ENCODE measurements at regions not wholly inside any gene's neighbourhood (a gene's known extent, or its start where the extent isn't known, plus 50 kb on each side); places are given as distances from the start of the nearest gene placed in this dataset.

DNA sequence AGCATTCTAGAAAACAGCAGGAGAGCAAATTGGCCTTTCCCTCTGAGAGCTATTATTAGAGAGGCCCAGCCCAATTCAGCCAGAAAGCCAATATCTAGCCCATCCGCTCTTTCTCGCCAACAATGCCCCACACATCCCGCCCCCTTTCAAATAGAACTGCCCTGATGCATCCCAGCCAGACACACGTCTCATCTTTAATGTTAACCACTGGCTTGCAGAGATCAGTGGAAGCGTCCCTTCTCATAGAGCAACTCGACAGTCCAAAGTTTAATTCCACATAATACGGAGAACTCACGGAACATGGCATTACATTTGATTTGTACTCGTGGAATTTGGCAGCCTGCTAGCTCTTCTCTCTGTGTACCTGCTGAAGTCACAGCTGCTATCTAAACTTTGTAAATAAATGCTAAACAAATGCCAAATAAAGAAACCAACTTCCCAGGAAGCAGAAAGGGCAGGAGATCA is 304.4 kb downstream of the DHX15 start:
- TF ChIP-seq, protein P1, sequence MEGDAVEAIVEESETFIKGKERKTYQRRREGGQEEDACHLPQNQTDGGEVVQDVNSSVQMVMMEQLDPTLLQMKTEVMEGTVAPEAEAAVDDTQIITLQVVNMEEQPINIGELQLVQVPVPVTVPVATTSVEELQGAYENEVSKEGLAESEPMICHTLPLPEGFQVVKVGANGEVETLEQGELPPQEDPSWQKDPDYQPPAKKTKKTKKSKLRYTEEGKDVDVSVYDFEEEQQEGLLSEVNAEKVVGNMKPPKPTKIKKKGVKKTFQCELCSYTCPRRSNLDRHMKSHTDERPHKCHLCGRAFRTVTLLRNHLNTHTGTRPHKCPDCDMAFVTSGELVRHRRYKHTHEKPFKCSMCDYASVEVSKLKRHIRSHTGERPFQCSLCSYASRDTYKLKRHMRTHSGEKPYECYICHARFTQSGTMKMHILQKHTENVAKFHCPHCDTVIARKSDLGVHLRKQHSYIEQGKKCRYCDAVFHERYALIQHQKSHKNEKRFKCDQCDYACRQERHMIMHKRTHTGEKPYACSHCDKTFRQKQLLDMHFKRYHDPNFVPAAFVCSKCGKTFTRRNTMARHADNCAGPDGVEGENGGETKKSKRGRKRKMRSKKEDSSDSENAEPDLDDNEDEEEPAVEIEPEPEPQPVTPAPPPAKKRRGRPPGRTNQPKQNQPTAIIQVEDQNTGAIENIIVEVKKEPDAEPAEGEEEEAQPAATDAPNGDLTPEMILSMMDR (IDR thresholded peaks at IDR 0.05; ENCODE audit: insufficient read depth, low read length): no peak
- no peak for TF ChIP-seq POLR2AphosphoS5 (IDR thresholded peaks at IDR 0.05; ENCODE audit: low read depth)
- TF ChIP-seq, protein P2, sequence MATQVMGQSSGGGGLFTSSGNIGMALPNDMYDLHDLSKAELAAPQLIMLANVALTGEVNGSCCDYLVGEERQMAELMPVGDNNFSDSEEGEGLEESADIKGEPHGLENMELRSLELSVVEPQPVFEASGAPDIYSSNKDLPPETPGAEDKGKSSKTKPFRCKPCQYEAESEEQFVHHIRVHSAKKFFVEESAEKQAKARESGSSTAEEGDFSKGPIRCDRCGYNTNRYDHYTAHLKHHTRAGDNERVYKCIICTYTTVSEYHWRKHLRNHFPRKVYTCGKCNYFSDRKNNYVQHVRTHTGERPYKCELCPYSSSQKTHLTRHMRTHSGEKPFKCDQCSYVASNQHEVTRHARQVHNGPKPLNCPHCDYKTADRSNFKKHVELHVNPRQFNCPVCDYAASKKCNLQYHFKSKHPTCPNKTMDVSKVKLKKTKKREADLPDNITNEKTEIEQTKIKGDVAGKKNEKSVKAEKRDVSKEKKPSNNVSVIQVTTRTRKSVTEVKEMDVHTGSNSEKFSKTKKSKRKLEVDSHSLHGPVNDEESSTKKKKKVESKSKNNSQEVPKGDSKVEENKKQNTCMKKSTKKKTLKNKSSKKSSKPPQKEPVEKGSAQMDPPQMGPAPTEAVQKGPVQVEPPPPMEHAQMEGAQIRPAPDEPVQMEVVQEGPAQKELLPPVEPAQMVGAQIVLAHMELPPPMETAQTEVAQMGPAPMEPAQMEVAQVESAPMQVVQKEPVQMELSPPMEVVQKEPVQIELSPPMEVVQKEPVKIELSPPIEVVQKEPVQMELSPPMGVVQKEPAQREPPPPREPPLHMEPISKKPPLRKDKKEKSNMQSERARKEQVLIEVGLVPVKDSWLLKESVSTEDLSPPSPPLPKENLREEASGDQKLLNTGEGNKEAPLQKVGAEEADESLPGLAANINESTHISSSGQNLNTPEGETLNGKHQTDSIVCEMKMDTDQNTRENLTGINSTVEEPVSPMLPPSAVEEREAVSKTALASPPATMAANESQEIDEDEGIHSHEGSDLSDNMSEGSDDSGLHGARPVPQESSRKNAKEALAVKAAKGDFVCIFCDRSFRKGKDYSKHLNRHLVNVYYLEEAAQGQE (IDR thresholded peaks at IDR 0.05; ENCODE audit: insufficient replicate concordance, low read depth): no peak
- TF ChIP-seq SPI1 (IDR thresholded peaks at IDR 0.05; ENCODE audit: borderline replicate concordance, low read depth): no peak
- TF ChIP-seq GABPA (IDR thresholded peaks at IDR 0.05; ENCODE audit: low read depth): no peak

All from HL-60 (cell line).